ENCODE measurements at regions not wholly inside any gene's neighbourhood (a gene's known extent, or its start where the extent isn't known, plus 50 kb on each side); places are given as distances from the start of the nearest gene placed in this dataset.
"Not testable (repeated sequence)": the region's sequence is repeated elsewhere in the genome, so short reads cannot be mapped to it uniquely, and the experiment has no call there.

- no peak for DNase-seq
Observed at GRCh38 chr7:146057958-146058357, 58.6 kb upstream of the CNTNAP2 start.

- DNase-seq: no peak
Observed at GRCh38 chr7:146054909-146055308, 61.7 kb upstream of the CNTNAP2 start.

GRCh38 chr7:146053492-146053891 lies 63.1 kb upstream of the CNTNAP2 start:
- no peak for DNase-seq

- not testable (repeated sequence) for DNase-seq
Observed at GRCh38 chr7:146043310-146043709, 73.3 kb upstream of the CNTNAP2 start.

- no peak for DNase-seq
Observed at GRCh38 chr7:146028251-146028750, 88.3 kb upstream of the CNTNAP2 start.

- DNase-seq: no peak
Observed at GRCh38 chr7:146027243-146027642, 89.4 kb upstream of the CNTNAP2 start.

GRCh38 chr7:146022776-146023175 lies 93.8 kb upstream of the CNTNAP2 start:
- no peak for DNase-seq

- DNase-seq: not testable (repeated sequence)
Observed at GRCh38 chr7:146019041-146020004, 97.3 kb upstream of the CNTNAP2 start.

GRCh38 chr7:146017366-146017765 lies 99.2 kb upstream of the CNTNAP2 start:
- DNase-seq: not testable (repeated sequence)

- not testable (repeated sequence) for DNase-seq
Observed at GRCh38 chr7:146014154-146014553, 102.4 kb upstream of the CNTNAP2 start.

- DNase-seq: no peak
Observed at GRCh38 chr7:146008293-146008692, 108.3 kb upstream of the CNTNAP2 start.

GRCh38 chr7:146004805-146005204 lies 111.8 kb upstream of the CNTNAP2 start:
- no peak for DNase-seq

- no peak for DNase-seq
Observed at GRCh38 chr7:146002431-146003078, 114.0 kb upstream of the CNTNAP2 start.

- DNase-seq: no peak
Observed at GRCh38 chr7:146002008-146002407, 114.6 kb upstream of the CNTNAP2 start.

GRCh38 chr7:146000882-146001281 lies 115.7 kb upstream of the CNTNAP2 start:
- no peak for DNase-seq

GRCh38 chr7:145989469-145989868 lies 127.1 kb upstream of the CNTNAP2 start:
- no peak for DNase-seq

- no peak for DNase-seq
Observed at GRCh38 chr7:145986248-145986874, 130.2 kb upstream of the CNTNAP2 start.

- no peak for DNase-seq
Observed at GRCh38 chr7:145978769-145979168, 137.8 kb upstream of the CNTNAP2 start.

GRCh38 chr7:145959981-145960380 lies 156.6 kb upstream of the CNTNAP2 start:
- DNase-seq: no peak

GRCh38 chr7:145957160-145957890 lies 159.3 kb upstream of the CNTNAP2 start:
- no peak for DNase-seq

- no peak for DNase-seq
Observed at GRCh38 chr7:145951566-145951965, 165.0 kb upstream of the CNTNAP2 start.

- DNase-seq: no peak
Observed at GRCh38 chr7:145928937-145929336, 187.7 kb upstream of the CNTNAP2 start.
